HCT116 (cell line): ENCODE measurements at regions not wholly inside any gene's neighbourhood (a gene's known extent, or its start where the extent isn't known, plus 50 kb on each side); places are given as distances from the start of the nearest gene placed in this dataset.

Experiments
- ATAC-seq: fragments of 200-7000 bp; cut with Tn5 transposase; 2 replicates; pipeline ENCODE4 v1.9.1; 2020; ENCODE audit warnings: mild to moderate bottlenecking, moderate library complexity
- BruUV-seq: library from RNA; stranded (reverse); fragments of 400-500 nt; replicated peaks from 2 replicates; lab custom pipeline; 2021; lab: Mats Ljungman, UMichigan
- CTCF ChIA-PET: fragments of 300-600 bp; sonication (Branson Sonifier 250); formaldehyde crosslinking; loops from one replicate; lab custom pipeline; 2021; ENCODE audit warnings: antibody characterized with exemption; lab: Charles Lee
- POLR2A ChIA-PET: fragments of 300-600, 350-600 bp; sonication (Branson Sonifier 250); formaldehyde crosslinking; loops from one replicate; lab custom pipeline; 2021; ENCODE audit warnings: antibody characterized with exemption; lab: Charles Lee
- RAD21 ChIA-PET, 2 experiments: fragments of 300-600 bp; sonication (Branson Sonifier 250); formaldehyde crosslinking; loops; one replicate each; lab custom pipeline; 2023; ENCODE audit warnings: low total read pairs in 2 of 2; ENCODE audit not compliant: uncharacterized antibody in 2 of 2, unreplicated experiment in 2 of 2, low non-redundant PET in 1 of 2; lab: Charles Lee
- DNase-seq: peaks from one replicate; pipeline ENCODE4 v3.0.0-alpha.2; 2010; ENCODE audit warnings: low read depth, low spot score
- H2AFZ ChIP-seq: fragments of 200-600 bp; shearing (Covaris generic), sonication (generic); 2 replicates; pipeline ENCODE4 v1.6.1; 2017; ENCODE audit warnings: low read depth, mixed run types, mixed read lengths, antibody characterized with exemption, low read length; ENCODE audit not compliant: poor library complexity, severe bottlenecking
- H3K27ac ChIP-seq: 2 replicates; pipeline ENCODE4 v1.5.1; 2012; ENCODE audit warnings: low read depth, low read length
- H3K27me3 ChIP-seq: fragments of 200-600 bp; sonication (generic); 2 replicates; pipeline ENCODE4 v1.6.1; 2016; ENCODE audit warnings: mixed run types, low read length, mixed read lengths; ENCODE audit not compliant: insufficient read depth
- H3K36me3 ChIP-seq, 2 experiments: fragments of 200-500 bp in 1 of 2; fragments of 200-600 bp in 1 of 2; sonication (Bioruptor generic) in 1 of 2; sonication (generic) in 1 of 2; 2 replicates each; pipeline versions ENCODE4 v1.5.1 to v1.6.1; 2014 to 2016; ENCODE audit warnings: low read length in 2 of 2, inconsistent platforms in 1 of 2, mixed read lengths in 1 of 2, mixed run types in 1 of 2; ENCODE audit not compliant: insufficient read depth in 2 of 2, control insufficient read depth in 1 of 2
- H3K4me1 ChIP-seq, 2 experiments: fragments of 200-600 bp in 1 of 2; sonication (generic) in 1 of 2; 2 replicates each; pipeline versions ENCODE4 v1.5.1 to v1.6.1; 2012 to 2017; ENCODE audit warnings: low read length in 2 of 2, inconsistent platforms in 1 of 2, mild to moderate bottlenecking in 1 of 2, mixed read lengths in 1 of 2, mixed run types in 1 of 2, moderate library complexity in 1 of 2; ENCODE audit not compliant: insufficient read depth in 2 of 2, control insufficient read depth in 1 of 2
- H3K4me2 ChIP-seq: fragments of 200-600 bp; sonication (generic); 2 replicates; pipeline ENCODE4 v1.6.1; 2017; ENCODE audit warnings: mixed run types, low read length, mixed read lengths
- H3K4me3 ChIP-seq, 2 experiments: fragments of 200-600 bp in 1 of 2; sonication (generic) in 1 of 2; replicated peaks in 1 of 2; 2 replicates each; pipeline ENCODE4 v1.5.1; 2011 to 2016; ENCODE audit warnings: low read length in 2 of 2, control low read depth in 1 of 2, low read depth in 1 of 2, mild to moderate bottlenecking in 1 of 2, mixed read lengths in 1 of 2, mixed run types in 1 of 2
- H3K79me2 ChIP-seq: fragments of 200-600 bp; sonication (generic); 2 replicates; pipeline ENCODE4 v1.6.1; 2017; ENCODE audit warnings: mild to moderate bottlenecking, mixed run types, low read length, moderate library complexity, mixed read lengths; ENCODE audit not compliant: insufficient read depth
- H3K9ac ChIP-seq: fragments of 200-600 bp; sonication (generic); 2 replicates; pipeline ENCODE4 v1.6.1; 2016; ENCODE audit warnings: low read length, mixed read lengths
- H3K9me2 ChIP-seq: fragments of 200-600 bp; sonication (generic), shearing (Covaris generic); 2 replicates; pipeline ENCODE4 v1.6.1; 2017; ENCODE audit warnings: mixed run types, mild to moderate bottlenecking, moderate library complexity; ENCODE audit not compliant: insufficient read depth
- H3K9me3 ChIP-seq, 2 experiments: fragments of 200-500 bp in 1 of 2; fragments of 200-600 bp in 1 of 2; sonication (Bioruptor generic) in 1 of 2; sonication (generic) in 1 of 2; 2 replicates each; pipeline ENCODE4 v1.6.1; 2014 to 2017; ENCODE audit warnings: low read length in 2 of 2, mixed read lengths in 2 of 2, inconsistent platforms in 1 of 2, low read depth in 1 of 2, mild to moderate bottlenecking in 1 of 2, mixed run types in 1 of 2, moderate library complexity in 1 of 2; ENCODE audit not compliant: control insufficient read depth in 1 of 2, insufficient read depth in 1 of 2
- H4K20me1 ChIP-seq: fragments of 200-600 bp; sonication (generic), shearing (Covaris generic); 2 replicates; pipeline ENCODE4 v1.6.1; 2017; ENCODE audit warnings: mixed run types, mild to moderate bottlenecking, moderate library complexity; ENCODE audit not compliant: insufficient read depth
- CBX3 ChIP-seq: IDR thresholded peaks from 2 replicates; pipeline ENCODE4 v1.6.1; 2012; ENCODE audit warnings: low read depth
- CEBPB ChIP-seq: IDR thresholded peaks from 2 replicates; pipeline ENCODE4 v1.6.1; 2012; ENCODE audit warnings: low read depth
- EGR1 ChIP-seq: IDR thresholded peaks from 2 replicates; pipeline ENCODE4 v1.6.1; 2012; ENCODE audit warnings: low read depth
- ELF1 ChIP-seq: IDR thresholded peaks from 2 replicates; pipeline ENCODE4 v1.6.1; 2012; ENCODE audit warnings: low read depth, borderline replicate concordance
- EZH2 ChIP-seq: fragments of 200-600 bp; sonication (generic); IDR thresholded peaks from 2 replicates; pipeline ENCODE4 v1.6.1; 2017; ENCODE audit warnings: antibody characterized with exemption, mixed run types
- EZH2phosphoT487 ChIP-seq: fragments of 200-600 bp; IDR thresholded peaks from 2 replicates; pipeline ENCODE4 v1.6.1; 2018; ENCODE audit warnings: antibody characterized with exemption, borderline replicate concordance
- FOSL1 ChIP-seq: IDR thresholded peaks from 2 replicates; pipeline ENCODE4 v1.6.1; 2012; ENCODE audit warnings: low read depth
- POLR2A ChIP-seq: IDR thresholded peaks from 2 replicates; pipeline ENCODE4 v1.7.0; 2011; ENCODE audit warnings: borderline replicate concordance; ENCODE audit not compliant: insufficient read depth, insufficient read length; ENCODE audit errors: extremely low read depth
- POLR2AphosphoS5 ChIP-seq: IDR thresholded peaks from 2 replicates; pipeline ENCODE4 v1.6.1; 2011; ENCODE audit warnings: mild to moderate bottlenecking, low read depth, low read length, moderate library complexity
- RAD21 ChIP-seq: IDR thresholded peaks from 2 replicates; pipeline ENCODE4 v1.6.1; 2012; ENCODE audit warnings: low read depth, mild to moderate bottlenecking
- SP1 ChIP-seq: IDR thresholded peaks from 2 replicates; pipeline ENCODE4 v1.6.1; 2012; ENCODE audit warnings: low read depth
- TCF7L2 ChIP-seq: IDR thresholded peaks from 2 replicates; pipeline ENCODE4 v1.7.0; 2011; ENCODE audit warnings: borderline replicate concordance, inconsistent platforms; ENCODE audit not compliant: insufficient read depth, insufficient read length; ENCODE audit errors: extremely low read depth
- ZFX ChIP-seq: fragments of 450-650 bp; IDR thresholded peaks from 2 replicates; pipeline ENCODE4 v1.6.1; 2017
- intact Hi-C: fragments of 100-400 bp; cut with micrococcal nuclease; formaldehyde crosslinking; loops from 2 replicates; pipeline ENCODE4 v1.10.0; 2022
- TF ChIP-seq, protein P1 (sequence below): IDR thresholded peaks from 2 replicates; pipeline ENCODE4 v1.6.1; 2012; ENCODE audit warnings: low read depth

DNA sequence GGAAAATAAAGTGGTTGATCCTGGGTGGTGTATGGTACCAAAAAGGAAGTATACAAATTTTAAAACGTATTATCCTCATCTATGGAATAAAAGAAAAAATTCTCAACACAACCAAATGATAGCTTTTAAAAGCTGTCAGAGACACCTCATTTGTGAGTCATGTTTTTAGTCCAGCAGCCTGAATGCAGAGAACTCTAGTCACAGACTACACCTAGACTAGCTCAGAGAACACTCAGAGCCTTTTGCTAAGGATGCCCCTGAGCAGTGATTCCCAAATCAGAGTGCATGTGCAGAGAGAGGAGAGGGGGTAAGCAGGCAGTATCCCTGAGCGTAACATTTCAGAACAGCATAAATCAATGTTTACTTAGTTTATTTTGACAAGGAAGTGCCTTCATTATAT is 809.3 kb downstream of the HACE1 start:
- H3K4me1 ChIP-seq = no peaks in the 10 kb centered on the region
- no peaks in the 10 kb centered on the region for H3K9me3 ChIP-seq
- no peaks in the 10 kb centered on the region for H3K36me3 ChIP-seq
- BruUV-seq = no TSS peak
- intact Hi-C loops = no loop called here
- DNase-seq = no peak
- ChIA-PET POLR2A (no interaction called here), RAD21 (no interaction called here), CTCF (no interaction called here)
- no peaks in the 10 kb centered on the region for H3K9me2 ChIP-seq
- H3K4me3 ChIP-seq = no peak overlapping the region
- H3K79me2 ChIP-seq = no peaks in the 10 kb centered on the region
- H3K27ac ChIP-seq = no peak overlapping the region
- ATAC-seq = no peak
- H3K4me2 ChIP-seq = no peak overlapping the region
- no peak overlapping the region for H2AFZ ChIP-seq
- no peak for TF ChIP-seq ZFX
- TF ChIP-seq POLR2A = no peak
- TF ChIP-seq EZH2phosphoT487 = no peak
- TF ChIP-seq, protein P1, sequence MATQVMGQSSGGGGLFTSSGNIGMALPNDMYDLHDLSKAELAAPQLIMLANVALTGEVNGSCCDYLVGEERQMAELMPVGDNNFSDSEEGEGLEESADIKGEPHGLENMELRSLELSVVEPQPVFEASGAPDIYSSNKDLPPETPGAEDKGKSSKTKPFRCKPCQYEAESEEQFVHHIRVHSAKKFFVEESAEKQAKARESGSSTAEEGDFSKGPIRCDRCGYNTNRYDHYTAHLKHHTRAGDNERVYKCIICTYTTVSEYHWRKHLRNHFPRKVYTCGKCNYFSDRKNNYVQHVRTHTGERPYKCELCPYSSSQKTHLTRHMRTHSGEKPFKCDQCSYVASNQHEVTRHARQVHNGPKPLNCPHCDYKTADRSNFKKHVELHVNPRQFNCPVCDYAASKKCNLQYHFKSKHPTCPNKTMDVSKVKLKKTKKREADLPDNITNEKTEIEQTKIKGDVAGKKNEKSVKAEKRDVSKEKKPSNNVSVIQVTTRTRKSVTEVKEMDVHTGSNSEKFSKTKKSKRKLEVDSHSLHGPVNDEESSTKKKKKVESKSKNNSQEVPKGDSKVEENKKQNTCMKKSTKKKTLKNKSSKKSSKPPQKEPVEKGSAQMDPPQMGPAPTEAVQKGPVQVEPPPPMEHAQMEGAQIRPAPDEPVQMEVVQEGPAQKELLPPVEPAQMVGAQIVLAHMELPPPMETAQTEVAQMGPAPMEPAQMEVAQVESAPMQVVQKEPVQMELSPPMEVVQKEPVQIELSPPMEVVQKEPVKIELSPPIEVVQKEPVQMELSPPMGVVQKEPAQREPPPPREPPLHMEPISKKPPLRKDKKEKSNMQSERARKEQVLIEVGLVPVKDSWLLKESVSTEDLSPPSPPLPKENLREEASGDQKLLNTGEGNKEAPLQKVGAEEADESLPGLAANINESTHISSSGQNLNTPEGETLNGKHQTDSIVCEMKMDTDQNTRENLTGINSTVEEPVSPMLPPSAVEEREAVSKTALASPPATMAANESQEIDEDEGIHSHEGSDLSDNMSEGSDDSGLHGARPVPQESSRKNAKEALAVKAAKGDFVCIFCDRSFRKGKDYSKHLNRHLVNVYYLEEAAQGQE = no peak
- no peak for TF ChIP-seq RAD21
- no peak for TF ChIP-seq EGR1
- TF ChIP-seq CBX3 = no peak
- H3K9ac ChIP-seq = no peak overlapping the region
- H3K27me3 ChIP-seq = no peaks in the 10 kb centered on the region
- H4K20me1 ChIP-seq = no peaks in the 10 kb centered on the region

DNA sequence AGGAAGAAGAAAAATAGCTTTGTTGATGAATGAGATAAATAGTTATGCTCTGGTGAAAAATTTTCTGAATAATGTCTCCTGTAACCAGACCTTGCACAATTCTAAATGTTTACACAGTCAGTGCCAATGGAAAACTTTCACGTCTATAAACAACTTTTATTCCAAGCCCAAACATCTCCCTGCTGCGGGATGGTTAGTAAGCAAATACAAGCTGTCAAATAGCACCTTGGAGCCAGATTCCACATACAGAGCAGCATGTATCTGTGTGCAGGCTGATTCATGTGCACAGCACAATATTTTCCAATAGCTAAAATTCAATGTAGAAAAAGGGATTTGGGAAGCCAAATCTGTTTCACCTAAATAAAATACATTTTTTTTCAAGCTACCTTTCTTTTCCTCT is 813.3 kb downstream of the HACE1 start:
- intact Hi-C loops = no loop called here
- H4K20me1 ChIP-seq = no peaks in the 10 kb centered on the region
- H3K4me2 ChIP-seq = no peak overlapping the region
- no peak overlapping the region for H3K4me3 ChIP-seq
- BruUV-seq = no TSS peak
- H3K9me3 ChIP-seq = no peaks in the 10 kb centered on the region
- no peaks in the 10 kb centered on the region for H3K9me2 ChIP-seq
- RAD21 ChIA-PET = no interaction called here
- no peak overlapping the region for H2AFZ ChIP-seq
- no peaks in the 10 kb centered on the region for H3K27me3 ChIP-seq
- no peaks in the 10 kb centered on the region for H3K36me3 ChIP-seq
- no peak overlapping the region for H3K9ac ChIP-seq
- POLR2A ChIA-PET = no interaction called here
- no peaks in the 10 kb centered on the region for H3K4me1 ChIP-seq
- ATAC-seq (no peak), DNase-seq (no peak)
- H3K27ac ChIP-seq = no peak overlapping the region
- CTCF ChIA-PET = no interaction called here
- H3K79me2 ChIP-seq = no peaks in the 10 kb centered on the region
- TF ChIP-seq ELF1 = no peak
- no peak for TF ChIP-seq SP1
- TF ChIP-seq EZH2 = no peak
- no peak for TF ChIP-seq FOSL1
- TF ChIP-seq POLR2AphosphoS5 = no peak
- no peak for TF ChIP-seq CEBPB
- no peak for TF ChIP-seq ZFX
- TF ChIP-seq TCF7L2 = no peak
- no peak for TF ChIP-seq EGR1
- TF ChIP-seq, protein P1 = no peak
